ENCODE measurements at regions not wholly inside any gene's neighbourhood (a gene's known extent, or its start where the extent isn't known, plus 50 kb on each side); places are given as distances from the start of the nearest gene placed in this dataset.
"Not testable (repeated sequence)": the region's sequence is repeated elsewhere in the genome, so short reads cannot be mapped to it uniquely, and the experiment has no call there.

- DNase-seq (ENCODE audit: low read depth): no peak
Measured at GRCh38 chr4:111399623-111400022, 745.6 kb upstream of the FAM241A start.

GRCh38 chr4:111400741-111401140 is 744.5 kb upstream of the FAM241A start:
- peak; percentile 51 for DNase-seq (ENCODE audit: low read depth)

GRCh38 chr4:111404673-111405072 is 740.6 kb upstream of the FAM241A start:
- DNase-seq (ENCODE audit: low read depth): no peak

- DNase-seq (ENCODE audit: low read depth): no peak
Measured at GRCh38 chr4:111405989-111406388, 739.3 kb upstream of the FAM241A start.

DNA sequence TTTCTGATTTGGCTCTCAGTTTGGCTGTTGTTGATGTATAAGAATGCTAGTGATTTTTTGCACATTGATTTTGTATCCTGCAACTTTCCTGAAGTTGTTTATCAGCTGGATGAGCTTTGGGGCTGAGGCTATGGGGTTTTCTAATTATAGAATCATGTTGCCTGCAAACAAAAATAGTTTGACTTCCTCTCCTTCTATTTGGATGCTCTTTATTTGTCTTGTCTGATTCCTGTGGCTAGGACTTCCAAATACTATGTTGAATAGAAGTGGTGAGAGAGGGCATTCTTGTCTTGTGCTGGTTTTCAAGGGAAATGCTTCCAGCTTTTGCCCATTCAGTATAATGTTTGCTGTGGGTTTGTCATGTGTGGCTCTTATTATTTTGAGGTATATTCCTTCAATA is 734.7 kb upstream of the FAM241A start:
- DNase-seq (ENCODE audit: low read depth): no peak

- no peak for DNase-seq (ENCODE audit: low read depth)
Measured at GRCh38 chr4:111417521-111417920, 727.7 kb upstream of the FAM241A start.

GRCh38 chr4:111433441-111433840 is 711.8 kb upstream of the FAM241A start:
- DNase-seq (ENCODE audit: low read depth): no peak

DNA sequence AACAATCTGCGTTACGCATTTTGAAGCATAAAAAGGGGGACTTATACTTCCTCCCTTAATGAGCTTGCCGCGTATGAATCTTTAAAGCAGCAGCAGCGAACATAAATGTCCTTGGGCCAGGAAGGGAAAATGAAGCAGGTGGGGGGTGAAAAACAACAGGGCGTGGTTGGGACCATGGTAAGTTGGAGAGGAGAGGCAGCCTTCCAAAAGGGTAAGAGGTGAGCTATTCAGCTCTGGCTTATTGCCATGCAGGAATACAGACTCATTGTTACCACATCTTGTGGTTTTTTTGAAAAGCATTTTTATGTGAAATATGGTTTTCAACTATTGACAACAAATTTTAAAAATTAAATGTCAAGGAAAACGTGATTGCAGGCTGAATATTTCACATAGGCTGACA is 710.7 kb upstream of the FAM241A start:
- DNase-seq (ENCODE audit: low read depth): no peak

GRCh38 chr4:111435986-111436744 is 709.1 kb upstream of the FAM241A start:
- no peak for DNase-seq (ENCODE audit: low read depth)

GRCh38 chr4:111441687-111442086 is 703.6 kb upstream of the FAM241A start:
- no peak for DNase-seq (ENCODE audit: low read depth)

DNA sequence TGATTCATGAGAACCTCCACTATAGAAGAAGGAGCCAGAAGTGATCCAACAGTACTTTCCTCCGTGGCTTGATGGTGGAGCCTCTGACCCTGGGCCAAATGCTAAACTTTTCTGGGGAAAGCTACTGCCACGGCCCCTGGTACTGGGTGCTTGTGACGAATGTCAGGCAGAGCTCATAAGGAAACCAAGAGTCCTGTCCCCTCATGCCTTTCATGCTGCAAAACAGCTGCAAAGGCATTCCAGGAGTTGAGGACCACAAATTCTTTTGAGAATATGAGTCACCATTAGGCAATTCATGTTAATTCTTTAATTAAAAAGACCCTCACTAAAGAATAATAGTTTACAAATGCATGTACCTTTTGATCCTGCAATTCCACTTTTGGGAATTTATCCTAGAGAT is 700.4 kb upstream of the FAM241A start:
- not testable (repeated sequence) for DNase-seq (ENCODE audit: low read depth)

GRCh38 chr4:111449657-111450056 is 695.6 kb upstream of the FAM241A start:
- DNase-seq (ENCODE audit: low read depth): no peak

- no peak for DNase-seq (ENCODE audit: low read depth)
Measured at GRCh38 chr4:111450867-111451266, 694.4 kb upstream of the FAM241A start.

GRCh38 chr4:111453216-111453615 is 692.0 kb upstream of the FAM241A start:
- no peak for DNase-seq (ENCODE audit: low read depth)

DNA sequence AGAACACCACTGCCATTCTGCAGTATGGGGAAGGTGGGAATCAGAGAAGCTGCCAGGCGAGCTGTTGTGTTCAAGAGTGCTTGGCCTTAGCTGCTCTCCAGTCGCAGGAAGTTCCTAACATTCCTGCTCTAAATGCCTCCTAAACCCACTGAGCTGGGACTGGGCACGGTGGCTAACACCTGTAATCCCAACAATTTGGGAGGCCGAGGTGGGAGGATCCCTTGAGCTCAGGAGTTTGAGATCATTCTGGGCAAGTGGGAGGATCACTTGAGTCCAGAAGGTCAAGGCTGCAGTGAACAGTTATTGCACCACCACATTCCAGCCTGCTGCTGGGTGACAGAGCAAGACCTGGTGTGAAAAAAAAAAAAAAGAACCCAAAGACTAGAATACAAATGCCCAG is 690.3 kb upstream of the FAM241A start:
- DNase-seq (ENCODE audit: low read depth): no peak

GRCh38 chr4:111464251-111465045 is 680.8 kb upstream of the FAM241A start:
- peak; percentile 27 for DNase-seq (ENCODE audit: low read depth)

DNA sequence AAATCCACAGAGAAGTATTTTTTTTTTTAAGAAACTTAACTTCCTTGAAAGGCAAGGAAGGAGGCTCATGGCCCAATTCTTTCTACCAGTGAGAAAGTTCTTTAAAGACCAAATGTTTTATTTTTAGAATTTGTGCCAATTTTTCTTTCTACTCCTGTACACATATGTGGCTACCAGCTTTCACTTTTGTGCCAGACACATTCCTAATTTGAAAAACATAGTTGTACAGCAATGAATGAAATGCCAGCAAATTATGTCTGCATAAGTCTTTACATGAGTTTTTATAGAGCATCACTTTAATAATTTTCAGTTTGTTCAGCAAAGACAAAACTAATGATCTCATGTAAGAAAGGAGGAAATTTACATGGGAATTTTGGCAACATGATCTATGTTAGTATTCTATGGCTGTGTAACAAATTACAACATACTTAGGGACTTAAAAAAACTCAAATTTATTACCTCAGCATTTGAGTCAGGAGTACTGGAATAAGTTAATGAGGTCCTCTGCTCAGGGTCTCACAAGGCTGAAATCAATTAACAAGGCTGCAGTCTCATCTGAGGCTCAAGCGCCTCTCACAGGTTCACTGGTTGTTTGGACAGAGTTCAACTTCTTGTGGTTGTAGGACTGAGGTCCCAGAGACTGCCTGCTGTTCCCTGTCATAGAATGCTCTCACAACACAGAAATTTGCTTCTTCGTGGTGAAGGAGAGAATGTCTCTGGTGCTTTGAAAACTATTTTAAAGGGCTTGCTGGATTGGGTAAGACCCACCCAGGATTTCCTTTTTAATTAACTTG is 678.2 kb upstream of the FAM241A start:
- peak; percentile 10 for DNase-seq (ENCODE audit: low read depth)

GRCh38 chr4:111475001-111475400 is 670.3 kb upstream of the FAM241A start:
- DNase-seq (ENCODE audit: low read depth): peak; percentile 21

- no peak for DNase-seq (ENCODE audit: low read depth)
Measured at GRCh38 chr4:111475666-111476065, 669.6 kb upstream of the FAM241A start.

- DNase-seq (ENCODE audit: low read depth): no peak
Measured at GRCh38 chr4:111480510-111480909, 664.7 kb upstream of the FAM241A start.

DNA sequence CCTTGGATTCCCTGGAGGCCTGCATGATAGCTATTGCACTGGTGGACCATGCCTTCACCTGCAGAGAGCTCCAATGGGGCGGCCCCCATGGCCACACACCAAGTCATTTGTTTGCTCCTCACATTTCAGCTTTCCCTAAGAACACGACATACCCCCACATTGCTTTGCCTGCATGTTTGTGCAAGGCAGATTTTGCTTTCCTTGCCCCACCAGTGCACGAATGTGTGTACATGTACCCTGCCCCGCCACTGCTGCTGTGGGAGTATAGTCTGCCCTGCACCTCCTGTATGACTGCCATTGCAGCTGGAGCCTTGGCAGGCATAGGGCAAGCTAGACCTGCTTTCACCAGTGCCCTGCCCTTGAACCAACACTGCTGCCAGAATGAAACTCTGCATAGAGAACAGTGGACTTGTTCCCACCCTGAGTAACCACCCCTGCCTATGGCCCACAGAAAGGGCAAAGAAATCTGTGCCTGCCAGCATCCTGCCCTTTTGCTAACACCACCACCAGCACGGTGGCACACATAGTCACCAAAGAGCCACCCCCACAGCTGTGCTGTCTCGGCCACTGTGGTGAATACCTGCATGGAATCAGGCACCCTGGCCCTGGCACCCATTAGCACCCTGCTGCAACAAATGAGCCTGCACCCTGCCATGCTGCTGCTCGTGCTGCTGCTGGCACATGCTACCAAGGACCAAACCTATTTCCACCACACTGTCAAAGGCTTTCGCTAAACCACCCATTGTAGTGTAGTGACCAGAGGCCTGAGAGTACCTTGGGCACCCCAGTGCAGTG is 661.7 kb upstream of the FAM241A start:
- no peak for DNase-seq (ENCODE audit: low read depth)

DNA sequence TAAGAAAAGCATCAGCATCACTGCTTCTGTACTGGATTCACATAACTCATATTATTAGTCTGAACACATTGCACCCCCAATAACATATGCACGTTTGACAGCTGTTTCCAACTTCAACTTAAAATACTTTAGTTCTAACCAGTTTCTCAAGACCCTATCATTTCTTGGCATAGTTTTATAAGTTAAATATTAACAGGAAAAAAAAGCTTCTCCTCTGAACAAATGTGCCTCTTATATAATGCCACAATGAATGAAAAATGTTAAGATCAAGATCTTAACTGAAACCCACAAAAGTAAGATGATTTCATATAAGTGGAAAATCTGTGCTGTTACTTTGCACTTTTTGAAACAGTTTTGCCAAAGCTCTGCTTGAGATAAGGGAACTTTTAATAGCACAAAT is 652.8 kb upstream of the FAM241A start:
- no peak for DNase-seq (ENCODE audit: low read depth)
